ENCODE measurements at regions not wholly inside any gene's neighbourhood (a gene's known extent, or its start where the extent isn't known, plus 50 kb on each side); places are given as distances from the start of the nearest gene placed in this dataset.

DNA sequence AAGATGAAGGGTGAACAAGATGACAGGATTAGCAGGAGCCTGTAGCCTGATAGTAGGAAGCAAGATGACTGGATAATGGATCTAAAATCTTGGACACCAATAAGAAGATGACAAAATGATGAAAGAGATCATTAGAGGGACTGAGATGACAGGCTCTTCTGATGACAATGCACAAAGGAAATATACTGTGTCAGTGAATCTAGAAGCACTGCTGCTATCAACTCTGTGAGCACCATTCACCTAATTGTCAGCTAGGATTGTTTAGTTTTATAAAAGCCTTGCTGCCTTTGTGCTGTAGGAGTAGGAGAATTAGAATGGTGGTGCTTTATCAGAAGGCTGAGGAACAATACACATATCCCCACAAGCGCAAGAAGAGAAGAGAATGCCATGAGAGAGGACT, 1127.8 kb downstream of the DTWD2 start:
- no peaks in the 10 kb centered on the region for H3K4me1 ChIP-seq (ENCODE audit: control insufficient read depth, insufficient read depth, low read length)
- no peak for DNase-seq
- intact Hi-C loops (cut with micrococcal nuclease): no loop called here
- peaks cover 18 to 21% of the 10 kb centered on the region in 2 donors for H3K9me3 Mint-ChIP-seq
- no peak overlapping the region for H3K4me3 Mint-ChIP-seq
- H3K27ac ChIP-seq (ENCODE audit: low read length): no peak overlapping the region
- H3K9me3 ChIP-seq (ENCODE audit: control insufficient read depth, insufficient read depth, low read length): no peaks in the 10 kb centered on the region
- no peaks in the 10 kb centered on the region for H3K36me3 ChIP-seq (ENCODE audit: control insufficient read depth, insufficient read depth, low read length)
- no peaks in the 10 kb centered on the region for H3K4me1 Mint-ChIP-seq
- H3K27me3 ChIP-seq (ENCODE audit: control insufficient read depth, insufficient read depth, low read length): no peaks in the 10 kb centered on the region
- WGBS (ENCODE audit: insufficient coverage): 100% methylated on average over 1 of the region's 1 CpG
- H3K36me3 Mint-ChIP-seq: peaks cover 9% of the 10 kb centered on the region
- ATAC-seq: no peak
- H3K4me3 ChIP-seq (ENCODE audit: low read length): no peak overlapping the region
- H3K27me3 Mint-ChIP-seq (ENCODE audit: low read depth in 2 of 2): no peaks in the 10 kb centered on the region
- no peak overlapping the region for H3K27ac Mint-ChIP-seq
- TF ChIP-seq CTCF (IDR thresholded peaks at IDR 0.05): no peak

GRCh38 chr5:117859176-117859575, 1129.2 kb downstream of the DTWD2 start:
- Mint-ChIP-seq H3K27me3 (ENCODE audit: low read depth in 2 of 2) (no peaks in the 10 kb centered on the region), H3K4me1 (no peaks in the 10 kb centered on the region), H3K36me3 (peaks cover 9% of the 10 kb centered on the region), H3K27ac (no peak overlapping the region), H3K4me3 (no peak overlapping the region), H3K9me3 (peaks cover 18 to 21% of the 10 kb centered on the region in 2 donors)
- DNase-seq (no peak), ATAC-seq (no peak)
- H3K27me3 ChIP-seq (ENCODE audit: control insufficient read depth, insufficient read depth, low read length): no peaks in the 10 kb centered on the region
- H3K4me3 ChIP-seq (ENCODE audit: low read length): no peak overlapping the region
- intact Hi-C loops (cut with micrococcal nuclease): no loop called here
- TF ChIP-seq CTCF (IDR thresholded peaks at IDR 0.05): no peak
- H3K36me3 ChIP-seq (ENCODE audit: control insufficient read depth, insufficient read depth, low read length): no peaks in the 10 kb centered on the region
- H3K9me3 ChIP-seq (ENCODE audit: control insufficient read depth, insufficient read depth, low read length): no peaks in the 10 kb centered on the region
- no peak overlapping the region for H3K27ac ChIP-seq (ENCODE audit: low read length)
- H3K4me1 ChIP-seq (ENCODE audit: control insufficient read depth, insufficient read depth, low read length): no peaks in the 10 kb centered on the region
- WGBS (ENCODE audit: insufficient coverage): no CpG with 5 or more reads among the region's 1 CpG

- Mint-ChIP-seq H3K27ac (no peak overlapping the region), H3K27me3 (ENCODE audit: low read depth in 2 of 2) (no peaks in the 10 kb centered on the region), H3K4me3 (no peak overlapping the region), H3K9me3 (peaks cover 16 to 19% of the 10 kb centered on the region in 2 donors), H3K36me3 (peaks cover 9% of the 10 kb centered on the region), H3K4me1 (no peaks in the 10 kb centered on the region)
- TF ChIP-seq CTCF (IDR thresholded peaks at IDR 0.05): no peak
- H3K4me1 ChIP-seq (ENCODE audit: control insufficient read depth, insufficient read depth, low read length): no peaks in the 10 kb centered on the region
- 89% methylated on average over 3 of the region's 4 CpGs for WGBS (ENCODE audit: insufficient coverage)
- H3K27ac ChIP-seq (ENCODE audit: low read length): no peak overlapping the region
- intact Hi-C loops (cut with micrococcal nuclease): no loop called here
- no peak overlapping the region for H3K4me3 ChIP-seq (ENCODE audit: low read length)
- DNase-seq (no peak), ATAC-seq (no peak)
- no peaks in the 10 kb centered on the region for H3K27me3 ChIP-seq (ENCODE audit: control insufficient read depth, insufficient read depth, low read length)
- H3K9me3 ChIP-seq (ENCODE audit: control insufficient read depth, insufficient read depth, low read length): no peaks in the 10 kb centered on the region
- H3K36me3 ChIP-seq (ENCODE audit: control insufficient read depth, insufficient read depth, low read length): no peaks in the 10 kb centered on the region
These were observed 1131.6 kb downstream of the DTWD2 start for GRCh38 chr5:117856713-117857112.

DNA sequence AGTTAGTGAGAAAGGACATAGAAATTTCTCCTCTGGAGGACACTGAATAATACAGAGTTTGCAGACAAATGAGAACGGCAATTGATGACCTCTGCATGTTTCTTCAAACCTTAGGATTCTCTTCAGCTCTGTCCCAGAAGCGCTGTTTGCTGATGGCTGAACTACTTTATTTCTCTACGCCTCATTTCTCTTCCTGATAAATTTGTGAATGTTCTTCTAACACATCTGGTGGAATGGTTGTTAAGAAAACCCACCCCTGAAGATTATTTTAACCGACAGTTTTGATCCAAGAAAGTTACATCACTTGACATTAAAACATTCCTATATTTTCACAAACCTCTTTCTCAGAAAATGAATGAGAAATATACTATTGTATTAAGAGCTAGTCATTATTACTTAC, 1150.6 kb downstream of the DTWD2 start:
- H3K36me3 ChIP-seq (ENCODE audit: control insufficient read depth, insufficient read depth, low read length): no peaks in the 10 kb centered on the region
- no peak overlapping the region for H3K27ac ChIP-seq (ENCODE audit: low read length)
- Mint-ChIP-seq H3K9me3 (peaks cover 18% of the 10 kb centered on the region in 2 donors), H3K4me1 (no peaks in the 10 kb centered on the region), H3K36me3 (no peaks in the 10 kb centered on the region), H3K4me3 (no peak overlapping the region), H3K27ac (no peak overlapping the region), H3K27me3 (ENCODE audit: low read depth in 2 of 2) (no peaks in the 10 kb centered on the region)
- H3K4me3 ChIP-seq (ENCODE audit: low read length): no peak overlapping the region
- intact Hi-C loops (cut with micrococcal nuclease): no loop called here
- no peaks in the 10 kb centered on the region for H3K27me3 ChIP-seq (ENCODE audit: control insufficient read depth, insufficient read depth, low read length)
- no peak for DNase-seq
- no peak for ATAC-seq
- no peaks in the 10 kb centered on the region for H3K9me3 ChIP-seq (ENCODE audit: control insufficient read depth, insufficient read depth, low read length)
- 79% methylated on average over 3 of the region's 4 CpGs for WGBS (ENCODE audit: insufficient coverage)
- H3K4me1 ChIP-seq (ENCODE audit: control insufficient read depth, insufficient read depth, low read length): no peaks in the 10 kb centered on the region
- no peak for TF ChIP-seq CTCF (IDR thresholded peaks at IDR 0.05)
